ENCODE measurements at regions not wholly inside any gene's neighbourhood (a gene's known extent, or its start where the extent isn't known, plus 50 kb on each side); places are given as distances from the start of the nearest gene placed in this dataset.

DNA sequence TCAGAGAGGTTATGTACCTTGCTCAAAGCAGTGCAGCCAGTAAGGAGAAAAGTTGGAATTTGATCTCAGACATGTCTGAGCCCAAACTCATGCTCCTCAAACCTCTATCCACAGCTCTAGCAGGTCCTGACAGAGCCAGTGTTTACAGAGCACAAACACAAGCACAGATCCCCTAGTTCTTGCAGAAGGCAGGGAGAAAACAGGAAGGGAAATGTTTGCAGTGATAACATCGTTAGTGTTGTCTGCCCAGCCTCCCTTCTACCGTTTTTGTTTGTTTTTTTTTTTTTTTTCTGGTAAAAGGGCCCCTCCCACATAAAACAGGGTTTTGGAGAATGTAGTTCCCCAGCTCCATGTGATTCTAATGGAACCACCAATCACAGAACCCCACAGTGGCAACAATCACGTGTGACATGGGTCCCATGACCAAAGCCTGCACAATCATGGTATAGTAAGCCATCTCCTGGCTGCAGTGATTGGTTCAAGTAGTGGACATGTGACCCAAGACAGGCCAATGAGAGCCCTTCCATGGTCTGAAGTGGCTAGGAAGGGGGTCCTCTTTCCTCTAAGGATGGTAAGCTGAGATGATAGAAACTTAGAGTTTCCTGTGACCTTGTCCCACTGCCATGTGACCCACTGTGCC, 513.4 kb downstream of the MED13L start:
- H3K4me3 ChIP-seq (ENCODE audit: low read depth, low read length): no peak overlapping the region
- TF ChIP-seq, protein P1, sequence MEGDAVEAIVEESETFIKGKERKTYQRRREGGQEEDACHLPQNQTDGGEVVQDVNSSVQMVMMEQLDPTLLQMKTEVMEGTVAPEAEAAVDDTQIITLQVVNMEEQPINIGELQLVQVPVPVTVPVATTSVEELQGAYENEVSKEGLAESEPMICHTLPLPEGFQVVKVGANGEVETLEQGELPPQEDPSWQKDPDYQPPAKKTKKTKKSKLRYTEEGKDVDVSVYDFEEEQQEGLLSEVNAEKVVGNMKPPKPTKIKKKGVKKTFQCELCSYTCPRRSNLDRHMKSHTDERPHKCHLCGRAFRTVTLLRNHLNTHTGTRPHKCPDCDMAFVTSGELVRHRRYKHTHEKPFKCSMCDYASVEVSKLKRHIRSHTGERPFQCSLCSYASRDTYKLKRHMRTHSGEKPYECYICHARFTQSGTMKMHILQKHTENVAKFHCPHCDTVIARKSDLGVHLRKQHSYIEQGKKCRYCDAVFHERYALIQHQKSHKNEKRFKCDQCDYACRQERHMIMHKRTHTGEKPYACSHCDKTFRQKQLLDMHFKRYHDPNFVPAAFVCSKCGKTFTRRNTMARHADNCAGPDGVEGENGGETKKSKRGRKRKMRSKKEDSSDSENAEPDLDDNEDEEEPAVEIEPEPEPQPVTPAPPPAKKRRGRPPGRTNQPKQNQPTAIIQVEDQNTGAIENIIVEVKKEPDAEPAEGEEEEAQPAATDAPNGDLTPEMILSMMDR (IDR thresholded peaks at IDR 0.05; ENCODE audit: borderline replicate concordance, insufficient read depth, low read depth, low read length): no peak

- H3K4me3 ChIP-seq (ENCODE audit: low read depth, low read length): no peak overlapping the region
Observed at GRCh38 chr12:115763376-115763775, 514.1 kb downstream of the MED13L start.

DNA sequence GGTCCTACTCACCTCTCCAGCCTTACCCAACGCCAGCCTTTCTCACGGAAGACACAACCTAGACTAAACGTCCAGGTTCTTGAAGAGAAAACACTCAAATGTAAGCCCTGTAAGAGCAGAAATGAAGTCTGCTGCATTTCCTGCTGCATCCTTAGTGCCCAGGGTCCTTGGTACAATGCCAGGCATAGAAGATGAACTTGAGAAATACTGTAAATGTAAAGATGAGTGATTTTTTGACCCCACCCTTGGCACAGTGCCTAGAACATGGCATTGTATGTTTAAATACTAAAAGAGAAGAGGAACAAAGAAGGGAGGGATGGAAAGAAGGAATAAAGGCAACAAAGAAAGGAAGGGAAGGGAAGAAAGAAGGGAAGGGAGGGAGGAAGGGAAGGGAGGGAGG, 514.6 kb downstream of the MED13L start:
- H3K4me3 ChIP-seq (ENCODE audit: low read depth, low read length): no peak overlapping the region
- TF ChIP-seq, protein P1 (IDR thresholded peaks at IDR 0.05; ENCODE audit: borderline replicate concordance, insufficient read depth, low read depth, low read length): no peak

More at GRCh38 chr12:115763376-115763775, 514.1 kb downstream of the MED13L start:
- TF ChIP-seq, protein P1 (IDR thresholded peaks at IDR 0.05; ENCODE audit: borderline replicate concordance, insufficient read depth, low read depth, low read length): no peak

- TF ChIP-seq, protein P1 (IDR thresholded peaks at IDR 0.05; ENCODE audit: borderline replicate concordance, insufficient read depth, low read depth, low read length): no peak
- H3K4me3 ChIP-seq (ENCODE audit: low read depth, low read length): no peak overlapping the region
Observed at GRCh38 chr12:115761784-115762183, 515.7 kb downstream of the MED13L start.

DNA sequence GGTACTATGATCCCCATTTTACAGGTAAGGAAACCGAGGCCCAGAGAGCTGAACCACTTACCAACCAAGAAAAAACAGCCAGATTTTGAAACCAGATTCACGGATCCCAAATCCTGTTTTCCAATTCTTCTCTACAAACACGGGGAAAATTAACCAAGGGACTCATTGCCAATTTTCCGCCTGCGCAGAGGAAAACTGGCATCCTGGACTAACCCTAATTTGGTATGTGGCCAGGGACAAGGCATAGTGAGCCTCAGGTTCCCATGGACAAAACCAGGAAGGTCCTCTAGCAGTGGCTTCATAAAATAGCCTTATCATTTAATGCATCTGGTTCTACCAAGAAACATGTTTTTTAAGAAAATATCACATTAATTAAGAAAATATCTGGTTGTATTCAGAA, 517.3 kb downstream of the MED13L start:
- H3K4me3 ChIP-seq (ENCODE audit: low read depth, low read length): no peak overlapping the region
- TF ChIP-seq, protein P1 (IDR thresholded peaks at IDR 0.05; ENCODE audit: borderline replicate concordance, insufficient read depth, low read depth, low read length): no peak

DNA sequence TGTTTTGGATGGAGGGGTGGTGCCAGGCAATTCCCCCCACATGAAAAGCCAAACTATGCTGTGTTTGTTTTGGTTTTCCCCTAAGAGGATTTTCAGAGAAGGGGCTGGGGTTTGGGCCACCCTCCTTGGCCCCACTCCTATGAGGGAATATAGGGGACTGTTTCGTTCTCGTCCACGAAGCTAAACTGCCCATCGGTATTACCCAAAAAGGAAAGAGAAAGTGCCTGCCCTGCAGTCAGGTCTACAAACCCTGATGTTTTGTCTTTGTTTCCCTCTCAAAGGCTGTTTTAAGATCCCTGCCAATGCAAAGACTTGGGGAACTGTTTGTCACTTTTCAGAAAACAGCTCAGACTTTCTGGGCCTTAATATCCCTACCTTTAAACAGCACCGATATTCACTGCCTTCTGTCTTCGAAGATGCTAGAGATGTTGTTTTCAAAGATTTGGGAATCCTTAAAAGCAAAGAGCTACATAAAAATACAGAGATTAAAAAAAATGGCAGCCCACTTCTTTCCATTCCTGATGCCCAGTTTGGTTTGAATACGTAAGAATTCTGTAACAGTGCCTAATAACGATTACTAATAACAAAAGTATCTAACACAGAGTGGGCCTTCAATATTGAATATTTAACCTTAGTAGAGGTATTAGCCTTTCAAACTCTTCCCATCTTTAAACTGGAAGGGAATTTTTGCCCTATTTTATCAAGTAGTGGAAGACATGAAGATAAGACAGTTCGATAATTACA, 518.4 kb downstream of the MED13L start:
- H3K4me3 ChIP-seq (ENCODE audit: low read depth, low read length): no peak overlapping the region

More for the DNA sequence above, 518.4 kb downstream of the MED13L start:
- TF ChIP-seq, protein P1 (IDR thresholded peaks at IDR 0.05; ENCODE audit: borderline replicate concordance, insufficient read depth, low read depth, low read length): no peak

Data from GM12875 (cell line).